ENCODE measurements at regions not wholly inside any gene's neighbourhood (a gene's known extent, or its start where the extent isn't known, plus 50 kb on each side); places are given as distances from the start of the nearest gene placed in this dataset.
"Not testable (repeated sequence)": the region's sequence is repeated elsewhere in the genome, so short reads cannot be mapped to it uniquely, and the experiment has no call there.

DNA sequence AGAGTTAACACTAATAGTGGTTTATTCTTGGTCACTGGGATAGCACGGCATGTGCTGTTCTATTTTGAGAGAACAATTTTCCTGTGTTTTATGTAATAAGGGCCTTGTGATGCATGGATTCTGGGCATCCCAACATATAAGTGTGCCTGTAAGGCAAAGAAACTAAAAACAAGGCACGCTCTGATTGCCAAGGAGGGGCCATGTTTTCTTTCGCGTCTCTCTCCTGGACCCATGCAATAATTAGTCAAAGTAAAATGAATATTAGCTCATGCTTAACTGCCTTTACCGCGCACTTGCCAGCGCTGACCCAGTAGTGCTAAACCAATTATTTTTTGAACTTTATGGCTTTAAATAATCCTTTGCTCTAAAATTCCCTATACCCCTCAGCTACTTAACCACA, 140.9 kb downstream of the PSAT1 start:
- DNase-seq (ENCODE audit: low read depth in 1 of 2, low spot score in 1 of 2): no peak

DNA sequence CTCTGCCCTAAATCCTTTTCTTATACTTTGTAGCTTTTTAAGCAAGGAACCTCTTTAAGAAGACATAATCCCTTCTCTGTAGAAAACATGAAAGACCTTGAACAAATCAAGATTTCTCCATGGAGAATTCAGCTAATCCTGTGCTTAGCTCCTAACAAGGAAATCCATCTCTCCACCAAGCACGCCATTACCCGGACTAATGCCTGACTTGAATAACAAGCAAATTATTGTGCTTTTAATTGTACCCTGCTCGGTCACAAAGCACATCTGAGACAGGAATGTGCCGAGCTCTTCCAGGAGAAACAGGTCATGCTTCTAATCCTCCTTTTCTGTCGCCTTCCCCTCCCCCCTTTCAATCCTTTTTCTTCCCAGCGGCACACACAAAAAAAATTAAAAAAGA, 141.3 kb downstream of the PSAT1 start:
- no peak for DNase-seq (ENCODE audit: low read depth in 1 of 2, low spot score in 1 of 2)

- no peak for DNase-seq (ENCODE audit: low read depth in 1 of 2, low spot score in 1 of 2)
Measured at GRCh38 chr9:78438780-78439179, 141.9 kb downstream of the PSAT1 start.

GRCh38 chr9:78439190-78439865, 142.4 kb downstream of the PSAT1 start:
- DNase-seq (ENCODE audit: low read depth in 1 of 2, low spot score in 1 of 2): peak; percentile 26 to 55

GRCh38 chr9:78439866-78440830, 143.2 kb downstream of the PSAT1 start:
- DNase-seq (ENCODE audit: low read depth in 1 of 2, low spot score in 1 of 2): no peak

DNA sequence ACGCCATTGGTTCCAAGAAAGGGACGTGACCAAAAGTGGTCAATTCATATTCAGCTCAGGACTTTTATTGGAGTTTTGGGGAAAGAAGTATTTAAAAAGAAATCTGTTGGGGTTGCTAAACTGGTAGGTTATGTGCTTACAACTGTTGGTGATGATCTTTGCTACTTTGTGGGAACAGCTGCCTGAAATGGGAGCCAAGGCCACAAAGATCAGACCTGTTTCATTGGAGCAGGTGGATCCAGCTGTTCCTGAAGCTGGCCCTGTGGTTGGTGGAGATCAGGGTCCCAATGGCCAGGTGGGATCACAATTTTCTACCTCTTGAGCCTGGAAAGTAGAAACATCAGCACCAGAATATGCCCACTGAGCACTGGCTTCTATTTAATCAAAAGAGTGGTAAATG, 144.5 kb downstream of the PSAT1 start:
- no peak for DNase-seq (ENCODE audit: low read depth in 1 of 2, low spot score in 1 of 2)

DNA sequence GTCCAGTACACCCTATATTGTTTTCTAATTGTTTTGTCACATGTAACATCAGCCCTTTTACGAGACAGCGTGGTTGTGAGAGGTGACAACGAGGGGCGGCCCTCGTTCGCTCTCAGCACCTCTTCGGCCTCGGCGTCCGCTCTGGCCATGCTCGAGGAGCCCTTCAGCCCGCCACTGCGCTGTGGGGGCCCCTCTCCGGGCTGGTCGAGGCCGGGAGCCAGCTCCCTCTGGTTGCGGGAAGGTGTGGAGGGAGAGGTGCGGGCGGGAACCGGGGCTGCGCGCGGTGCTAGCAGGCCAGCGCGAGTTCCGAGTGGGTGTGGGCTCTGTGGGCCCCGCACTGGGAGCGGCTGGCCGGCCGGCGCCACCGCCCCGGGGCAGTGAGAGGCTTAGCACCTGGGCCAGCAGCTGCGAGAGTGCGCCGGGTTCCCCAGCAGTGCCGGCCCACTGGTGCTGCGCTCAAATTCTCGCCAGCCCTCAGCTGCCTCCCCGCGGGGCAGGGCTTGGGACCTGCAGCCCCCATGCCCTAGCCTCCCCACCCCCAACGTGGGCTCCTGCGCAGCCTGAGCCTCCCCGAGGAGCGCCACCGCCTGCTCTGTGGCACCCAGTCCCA, 145.0 kb downstream of the PSAT1 start:
- no peak for DNase-seq (ENCODE audit: low read depth in 1 of 2, low spot score in 1 of 2)

DNA sequence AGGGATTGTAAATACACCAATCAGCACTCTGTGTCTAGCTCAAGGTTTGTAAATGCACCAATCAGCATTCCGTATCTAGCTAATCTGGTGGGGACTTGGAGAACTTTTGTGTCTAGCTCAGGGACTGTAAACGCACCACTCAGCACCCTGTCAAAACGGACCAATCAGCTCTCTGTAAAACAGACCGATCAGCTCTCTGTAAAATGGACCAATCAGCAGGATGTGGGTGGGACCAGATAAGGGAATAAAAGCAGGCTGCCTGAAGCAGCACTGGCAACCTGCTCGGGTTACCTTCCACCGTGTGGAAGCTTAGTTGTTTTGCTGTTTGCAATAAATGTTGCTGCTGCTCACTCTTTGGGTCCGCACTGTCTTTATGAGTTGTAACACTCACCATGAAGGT, 145.7 kb downstream of the PSAT1 start:
- not testable (repeated sequence) for DNase-seq (ENCODE audit: low read depth in 1 of 2, low spot score in 1 of 2)

DNA sequence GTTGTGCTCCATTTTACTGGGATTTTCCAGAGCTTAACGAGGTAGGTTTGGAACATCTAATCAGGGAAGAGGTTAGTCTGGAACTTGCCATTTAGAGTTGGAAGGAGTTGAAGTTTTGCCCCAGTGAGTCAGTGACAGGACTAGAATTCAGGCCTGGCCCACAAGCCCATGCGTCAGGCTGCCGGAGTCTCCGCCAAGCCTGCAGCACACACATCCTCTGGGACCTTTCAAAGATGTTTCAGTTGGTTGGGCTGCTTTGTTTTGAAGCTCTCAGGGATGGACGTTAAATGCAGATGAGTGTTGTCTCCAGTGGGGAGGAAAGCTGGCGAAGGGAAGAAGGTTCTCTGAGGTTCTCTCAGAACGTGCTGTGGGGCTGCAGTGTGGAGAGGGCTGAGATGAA, 147.0 kb downstream of the PSAT1 start:
- no peak for DNase-seq (ENCODE audit: low read depth in 1 of 2, low spot score in 1 of 2)

DNA sequence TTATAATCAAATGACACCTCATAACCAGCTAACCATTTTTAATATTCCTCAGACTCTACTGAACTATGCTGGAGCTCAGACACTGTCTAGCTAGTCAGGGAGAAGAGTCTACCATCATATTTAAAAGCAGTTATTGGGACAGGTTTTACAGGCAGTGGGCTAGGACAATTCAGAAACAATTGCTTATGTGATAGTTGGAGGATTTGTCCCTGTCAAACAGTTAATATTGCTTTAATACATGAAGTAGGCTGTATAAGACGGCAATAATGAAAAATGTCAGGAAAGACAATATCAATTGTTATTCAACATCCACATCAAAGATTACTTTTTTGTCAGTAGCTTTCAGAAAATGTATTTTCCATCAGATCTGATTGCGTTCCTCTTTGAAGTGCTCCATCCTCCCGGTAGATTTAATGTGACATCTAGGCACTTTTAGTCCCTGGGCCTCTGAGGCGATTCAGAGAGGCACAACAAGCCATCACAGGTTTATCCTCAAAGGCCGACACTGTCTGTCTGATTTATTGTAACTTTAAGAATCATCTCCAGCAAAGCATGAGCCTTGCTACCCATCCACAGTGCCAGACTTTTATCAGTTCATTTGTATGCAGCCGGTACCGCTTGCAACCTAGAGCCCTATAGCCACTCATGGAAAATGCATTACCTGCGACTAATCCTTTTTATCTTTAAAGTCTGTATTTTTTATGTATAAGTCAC, 152.2 kb downstream of the PSAT1 start:
- DNase-seq (ENCODE audit: low read depth in 1 of 2, low spot score in 1 of 2): no peak

DNA sequence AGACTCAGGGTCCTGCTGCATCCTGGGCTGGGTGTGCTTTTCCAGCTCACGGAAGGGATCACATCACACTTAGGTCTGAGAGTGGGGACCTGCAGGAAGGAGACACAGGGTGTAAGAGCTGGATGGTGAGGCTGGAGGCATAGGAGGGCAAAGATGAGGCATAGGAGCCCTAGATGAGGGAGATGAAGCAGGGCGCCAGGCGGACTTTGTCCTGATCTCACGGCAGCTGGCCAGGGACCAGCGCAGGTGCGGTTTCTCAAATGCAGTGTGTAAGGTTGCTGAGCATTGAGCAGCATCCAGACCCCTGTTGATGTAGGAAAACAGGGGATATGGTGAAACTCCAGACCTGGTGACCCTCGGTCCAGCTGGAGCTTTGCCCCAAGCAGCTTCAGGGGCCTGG, 156.5 kb downstream of the PSAT1 start:
- no peak for DNase-seq (ENCODE audit: low read depth in 1 of 2, low spot score in 1 of 2)

GRCh38 chr9:78462611-78463010, 165.7 kb downstream of the PSAT1 start:
- no peak for DNase-seq (ENCODE audit: low read depth in 1 of 2, low spot score in 1 of 2)

GRCh38 chr9:78463750-78464149, 166.8 kb downstream of the PSAT1 start:
- no peak for DNase-seq (ENCODE audit: low read depth in 1 of 2, low spot score in 1 of 2)

- DNase-seq (ENCODE audit: low read depth in 1 of 2, low spot score in 1 of 2): no peak
Measured at GRCh38 chr9:78468231-78468630, 171.3 kb downstream of the PSAT1 start.

DNA sequence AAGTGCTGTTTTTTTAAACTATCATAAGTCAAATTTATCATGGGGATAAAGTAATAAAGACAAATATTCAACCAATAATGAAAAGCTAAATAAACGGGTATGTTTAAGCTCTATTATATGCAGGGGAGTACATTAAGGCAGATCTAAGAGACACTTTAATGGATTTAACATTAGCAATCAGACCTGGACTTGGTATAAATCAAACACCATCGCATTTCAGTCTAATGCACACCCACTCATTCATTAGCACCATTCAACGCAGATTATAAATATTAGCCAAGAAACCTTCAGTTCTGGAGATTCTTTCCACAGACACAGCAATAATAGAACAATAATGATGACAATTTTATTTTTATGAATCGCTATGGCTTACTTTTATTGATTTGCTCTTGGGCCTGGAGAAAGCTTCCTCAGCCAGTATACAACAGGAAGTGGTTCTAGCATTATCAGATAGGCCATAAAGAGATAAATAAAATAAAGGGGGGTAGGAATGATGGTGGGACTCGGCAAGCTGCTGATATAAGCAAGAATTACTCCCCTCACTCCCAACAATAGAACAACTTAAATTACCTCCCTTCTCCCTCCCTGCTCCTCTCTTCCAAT, 172.2 kb downstream of the PSAT1 start:
- no peak for DNase-seq (ENCODE audit: low read depth in 1 of 2, low spot score in 1 of 2)

DNA sequence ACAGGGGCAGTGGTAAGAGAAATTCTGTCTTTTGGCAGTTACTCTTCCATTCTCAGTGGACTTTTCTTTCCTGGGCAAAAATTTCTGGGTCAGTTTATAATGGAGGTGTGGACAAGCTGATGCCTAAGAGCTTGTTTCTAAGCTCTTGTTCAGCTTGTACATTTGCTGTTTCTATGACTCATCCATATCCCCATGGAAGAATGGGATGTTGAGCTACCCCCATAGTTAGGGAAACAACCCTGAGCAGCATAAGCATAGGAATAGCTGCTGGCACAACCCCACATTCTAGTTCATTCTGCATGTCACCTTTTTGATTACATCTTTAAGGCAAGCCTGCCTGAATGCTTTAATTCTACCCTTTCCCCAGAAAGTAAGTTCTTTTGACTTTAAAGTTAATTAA, 173.3 kb downstream of the PSAT1 start:
- DNase-seq (ENCODE audit: low read depth in 1 of 2, low spot score in 1 of 2): no peak

- DNase-seq (ENCODE audit: low read depth in 1 of 2, low spot score in 1 of 2): no peak
Measured at GRCh38 chr9:78470741-78471140, 173.8 kb downstream of the PSAT1 start.

DNA sequence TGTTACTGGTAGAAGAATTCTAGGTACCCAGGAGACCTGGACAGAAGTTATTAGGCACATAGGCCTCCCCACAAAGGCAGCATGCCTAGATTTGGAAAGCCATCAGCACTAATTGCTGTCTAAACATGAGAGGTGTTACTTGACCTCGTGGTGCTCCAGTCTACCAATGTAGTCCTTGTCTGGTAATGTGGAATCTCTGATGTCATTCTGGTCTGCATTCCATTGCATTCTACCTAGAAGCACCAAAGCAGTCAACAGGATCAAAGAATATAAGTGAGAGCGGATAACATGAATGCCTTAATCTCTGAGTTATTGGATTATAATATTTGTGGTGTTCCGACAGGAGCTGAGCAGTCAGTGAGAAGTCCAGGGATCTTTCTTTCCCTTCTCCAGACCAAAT, 175.2 kb downstream of the PSAT1 start:
- DNase-seq (ENCODE audit: low read depth in 1 of 2, low spot score in 1 of 2): no peak

DNA sequence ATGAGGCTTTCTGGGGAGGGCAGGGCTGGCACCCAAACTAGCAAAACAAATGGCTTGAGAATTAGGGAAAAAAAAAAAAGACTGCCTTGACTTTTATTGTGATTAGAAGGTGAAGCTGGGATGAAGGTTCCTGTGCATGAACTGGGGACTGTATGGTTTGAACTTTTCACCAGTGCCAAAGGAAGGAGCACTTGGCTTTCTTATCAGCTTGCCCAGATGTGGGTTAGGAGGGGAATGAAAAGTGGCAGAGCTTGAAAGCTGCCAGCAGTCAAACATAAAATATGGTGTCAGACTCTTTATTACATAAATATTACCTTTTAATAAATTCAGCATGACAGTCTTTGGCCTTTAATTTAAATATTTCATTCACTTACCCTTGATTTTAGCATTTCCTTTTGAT, 182.5 kb downstream of the PSAT1 start:
- no peak for DNase-seq (ENCODE audit: low read depth in 1 of 2, low spot score in 1 of 2)

DNA sequence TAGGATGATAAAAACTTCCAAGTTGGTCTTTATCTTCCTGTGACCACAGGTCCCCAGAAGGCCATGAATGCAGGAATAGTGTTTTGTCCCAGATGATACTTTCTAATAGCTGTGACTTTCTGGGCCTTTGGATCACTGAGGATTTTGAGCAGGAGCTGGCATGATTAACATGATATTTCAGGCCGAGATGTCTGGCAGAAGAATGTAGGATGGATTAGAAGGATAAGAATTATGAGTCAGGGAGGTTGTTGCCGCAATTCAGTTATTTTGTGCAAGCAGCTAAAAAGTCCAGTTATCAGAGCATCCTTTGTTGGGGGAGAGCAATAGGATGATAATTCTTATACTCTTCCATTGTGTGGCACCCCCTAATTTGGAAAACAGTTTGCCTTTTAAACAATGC, 189.7 kb downstream of the PSAT1 start:
- no peak for DNase-seq (ENCODE audit: low read depth in 1 of 2, low spot score in 1 of 2)

GRCh38 chr9:78490231-78490630, 193.3 kb downstream of the PSAT1 start:
- no peak for DNase-seq (ENCODE audit: low read depth in 1 of 2, low spot score in 1 of 2)

All from activated CD4-positive, alpha-beta T cell treated with anti-CD3 and anti-CD28 coated beads, Interleukin-2, amount 50 U/mL, for 24 hours (primary cell).